NCI-H524 treated with DMSO at 0.1 percent for 48 hours (cell line): ENCODE measurements at regions not wholly inside any gene's neighbourhood (a gene's known extent, or its start where the extent isn't known, plus 50 kb on each side); places are given as distances from the start of the nearest gene placed in this dataset.

ENCODE experiments used
- DNase-seq: peaks from one replicate; lab custom pipeline; 2025; lab: John Stamatoyannopoulos, UW

DNA sequence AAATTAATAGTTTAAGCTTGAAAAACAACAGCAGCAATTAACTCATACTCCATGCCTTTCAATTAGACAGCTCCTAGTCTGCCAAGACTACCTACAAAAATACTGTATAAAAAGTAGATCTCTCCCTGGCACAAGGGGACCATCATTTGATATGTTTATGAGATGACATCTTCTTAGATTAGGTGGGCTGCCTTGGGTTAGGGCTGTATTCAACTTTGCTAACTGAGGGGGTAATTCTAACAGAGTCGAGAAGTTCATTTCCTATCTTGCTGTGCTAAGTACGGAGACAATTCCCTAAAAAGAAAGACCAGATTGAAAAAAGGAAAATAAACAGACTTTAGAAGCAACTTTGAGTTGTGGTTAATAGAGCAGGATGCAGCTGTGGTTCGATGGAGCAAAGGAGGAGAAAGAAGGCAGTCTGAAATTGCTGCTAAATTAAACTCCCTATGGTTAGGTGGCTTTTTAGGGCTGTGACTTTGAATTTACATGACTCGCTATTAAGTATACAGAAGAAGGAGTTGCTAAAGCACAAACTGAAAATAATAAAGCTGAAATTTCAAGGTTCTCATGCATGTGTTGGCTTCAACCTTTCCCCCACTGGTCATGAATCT lies 75.4 kb downstream of the CDC7 start:
- no peak for DNase-seq

DNA sequence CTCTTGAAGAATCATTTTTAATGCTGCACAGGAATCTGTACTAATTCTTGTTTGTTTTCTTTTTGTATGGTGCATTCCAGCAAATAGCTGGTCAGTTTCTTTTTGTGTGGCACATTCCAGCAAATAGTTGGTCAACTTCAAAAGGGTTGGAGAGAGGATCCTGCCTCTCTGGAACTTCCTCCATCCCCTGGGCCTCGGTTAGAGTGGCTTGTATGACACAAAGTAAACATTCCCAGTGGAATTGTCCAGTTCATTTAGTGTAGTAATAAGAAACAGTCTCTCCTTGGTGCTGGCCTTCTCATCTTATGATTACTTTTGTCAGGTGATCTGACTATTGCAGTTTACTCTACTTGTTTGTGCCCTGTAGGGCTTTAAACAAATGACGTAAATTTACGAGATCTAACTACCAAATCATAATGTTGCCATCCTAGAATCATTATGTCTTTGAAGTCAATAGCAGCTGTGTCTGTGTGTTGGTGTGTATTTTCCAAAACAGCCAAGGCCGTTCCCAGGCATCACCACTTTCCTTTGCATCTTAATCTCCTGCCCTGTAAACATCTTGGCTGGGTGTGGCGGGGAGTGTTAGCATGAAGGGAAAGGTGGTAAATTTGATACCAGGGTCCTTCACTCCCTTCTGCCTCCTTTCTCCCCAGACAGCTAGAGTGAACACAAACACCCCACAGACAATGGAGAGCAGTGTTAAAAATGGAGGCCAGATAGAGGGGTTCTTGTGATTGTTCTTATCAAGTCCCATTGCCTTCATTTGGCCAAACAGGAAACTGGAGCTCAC lies 77.9 kb downstream of the CDC7 start:
- DNase-seq: no peak

DNA sequence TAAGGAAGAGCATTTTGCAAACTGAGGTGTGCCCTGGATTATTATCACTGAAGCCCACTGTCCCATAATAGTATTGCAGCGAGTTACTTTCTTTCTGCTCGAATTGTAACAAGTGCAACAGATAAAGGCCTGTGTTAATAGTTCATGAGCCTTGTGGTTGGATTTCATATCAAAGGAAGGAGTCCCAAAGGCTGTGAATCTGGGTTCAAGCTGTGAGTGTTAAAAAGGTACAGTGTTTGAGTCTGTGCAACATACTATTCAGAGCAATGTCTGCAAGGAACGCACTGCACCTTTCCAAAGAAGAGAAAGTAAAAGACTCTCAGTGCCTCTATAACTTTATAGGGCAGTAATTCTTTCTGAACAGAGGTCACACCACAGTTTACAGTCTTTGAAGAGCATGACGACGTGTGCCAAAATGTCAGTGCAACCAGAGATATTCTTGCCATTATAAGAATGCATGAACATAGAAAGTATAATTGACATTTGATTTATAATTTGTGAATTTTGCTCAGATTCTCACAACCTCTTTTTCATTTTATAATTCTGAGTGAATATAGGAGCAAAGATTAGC lies 79.1 kb downstream of the CDC7 start:
- DNase-seq: no peak

DNA sequence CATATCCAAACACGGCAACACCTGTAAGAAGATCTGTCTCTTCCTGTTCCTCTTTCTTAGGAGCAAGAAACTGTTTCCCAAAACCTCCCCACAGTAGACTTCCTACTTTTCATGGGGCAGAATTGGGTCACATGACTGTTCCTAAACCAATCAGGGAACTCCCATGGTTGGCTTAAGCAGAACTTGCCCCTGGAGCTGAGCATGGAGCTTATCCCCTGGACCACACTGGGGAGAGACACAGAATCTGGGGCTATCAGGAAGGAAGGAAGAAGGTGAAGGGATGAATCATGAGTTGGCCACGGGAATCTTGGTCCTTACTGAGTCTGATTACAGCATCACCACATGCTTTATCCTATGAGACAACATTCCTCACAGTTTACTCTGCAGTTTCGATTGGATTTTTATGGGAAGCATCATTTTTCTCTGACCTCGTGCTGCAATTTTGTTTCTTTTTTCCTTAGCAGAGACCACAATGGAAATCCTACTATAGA lies 81.8 kb downstream of the CDC7 start:
- no peak for DNase-seq

DNA sequence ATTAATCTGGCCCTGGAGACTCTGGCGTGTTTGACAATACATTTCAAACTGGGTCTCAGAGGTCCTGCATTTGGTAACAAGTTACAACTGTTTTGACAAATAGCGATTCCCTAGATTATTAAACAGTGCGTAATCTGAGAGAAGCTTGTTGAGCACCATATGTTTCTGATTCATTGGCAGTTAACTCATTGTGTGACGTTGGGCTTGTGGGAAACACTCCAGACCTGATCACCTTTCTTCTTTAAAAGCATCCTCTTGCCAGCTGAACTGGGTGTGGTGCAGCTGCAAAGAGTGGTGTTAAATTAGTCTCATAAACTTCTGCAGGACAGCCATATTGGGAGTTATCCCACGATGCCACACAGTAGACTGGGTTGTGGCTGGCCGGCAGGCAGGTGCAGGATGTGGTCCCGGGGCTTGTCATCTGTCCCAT lies 82.7 kb downstream of the CDC7 start:
- DNase-seq: peak; percentile 91

DNA sequence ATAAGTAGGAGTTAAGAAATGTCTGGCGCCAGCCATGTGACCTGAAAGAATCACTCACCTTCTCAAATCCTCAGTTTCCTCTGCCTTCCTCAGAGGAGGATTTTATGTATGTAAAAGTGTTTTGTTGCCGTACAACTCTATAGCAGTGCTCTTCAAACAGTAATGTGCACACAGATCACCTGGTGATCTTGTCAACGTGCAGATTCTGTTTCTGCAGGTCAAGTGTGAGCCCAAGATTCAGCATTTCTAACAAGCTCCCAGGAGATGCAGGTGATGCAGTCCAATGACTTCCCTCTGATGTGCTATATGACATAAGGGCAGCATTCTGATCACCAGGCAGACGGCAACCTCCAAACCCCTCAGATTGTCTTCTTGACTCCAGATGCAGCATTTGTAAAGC lies 83.7 kb downstream of the CDC7 start:
- DNase-seq: no peak

DNA sequence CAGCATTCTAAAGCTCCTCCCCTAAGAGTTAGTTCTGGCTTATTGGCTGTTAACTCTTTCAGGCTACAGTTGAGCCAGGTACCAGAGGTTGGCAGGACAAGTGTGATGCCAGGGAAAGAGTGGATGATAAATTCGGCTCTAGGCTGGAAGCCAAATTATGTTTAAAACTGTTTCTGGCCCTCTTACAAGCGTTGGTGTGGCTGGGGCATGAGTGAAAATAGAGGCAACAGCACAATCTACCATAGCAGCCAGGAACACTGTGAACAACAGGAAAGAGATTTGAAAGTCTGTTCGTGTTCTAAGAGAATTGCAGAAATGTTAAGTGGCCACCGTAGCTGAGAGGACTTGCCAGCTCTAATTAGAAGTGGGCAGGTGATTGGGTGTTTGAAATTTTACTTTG lies 84.2 kb downstream of the CDC7 start:
- no peak for DNase-seq

DNA sequence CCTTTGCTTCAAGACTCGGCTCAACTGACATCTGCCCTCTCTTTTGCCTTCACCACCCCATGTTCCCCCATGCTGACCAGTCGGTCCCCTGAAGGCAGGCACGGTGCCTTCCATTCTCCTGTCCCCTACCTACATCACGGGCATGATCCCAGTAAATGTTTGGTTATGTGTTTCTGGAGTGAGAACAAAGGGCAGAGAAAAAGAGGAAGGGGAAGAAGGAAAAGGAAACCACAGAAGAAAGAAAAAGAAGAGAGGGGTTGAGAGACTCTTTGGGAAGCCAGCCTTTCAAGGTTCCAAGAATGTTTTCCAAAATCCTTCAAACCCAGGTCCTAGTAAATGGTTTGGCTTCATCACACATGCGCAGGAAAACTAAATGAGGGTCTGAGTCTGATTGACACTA lies 84.9 kb downstream of the CDC7 start:
- no peak for DNase-seq

DNA sequence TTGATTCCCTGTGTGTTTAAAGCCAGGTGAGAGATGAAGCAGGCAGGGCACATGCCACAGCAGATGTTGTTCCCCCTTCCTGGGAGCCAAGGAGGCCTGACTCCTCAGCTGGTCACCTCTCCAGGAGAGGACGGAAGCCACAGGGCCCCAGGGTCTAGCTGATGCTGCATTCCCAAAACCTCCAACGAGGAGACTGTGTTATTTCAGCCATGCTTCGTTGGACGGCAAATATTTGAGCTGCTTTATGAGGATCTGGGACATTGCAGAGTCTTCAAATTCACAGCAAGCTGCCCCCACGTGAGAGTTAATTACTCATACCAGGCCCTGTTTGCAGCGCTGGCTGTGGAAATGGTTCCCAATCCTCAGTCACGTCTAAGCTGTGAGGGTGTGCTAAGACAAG lies 85.3 kb downstream of the CDC7 start:
- no peak for DNase-seq

DNA sequence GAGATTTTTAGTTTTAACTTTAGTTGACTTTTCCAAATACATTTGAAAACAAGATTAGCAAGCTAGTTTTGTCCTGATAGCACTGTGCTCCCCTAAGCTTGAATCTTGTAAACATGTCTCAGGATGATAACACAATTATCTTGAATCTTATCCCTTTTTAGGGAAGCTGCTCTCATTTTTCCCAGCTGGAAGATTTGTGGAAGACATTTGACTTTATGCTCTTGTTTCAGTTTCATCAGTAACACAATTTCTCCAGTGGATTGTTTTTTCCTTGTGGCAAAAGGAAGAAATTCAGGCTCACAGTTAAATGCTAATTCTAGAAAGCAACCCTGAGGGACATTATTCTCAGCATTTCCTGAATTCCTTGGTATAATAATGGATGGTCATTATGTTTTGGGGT lies 88.8 kb downstream of the CDC7 start:
- no peak for DNase-seq

DNA sequence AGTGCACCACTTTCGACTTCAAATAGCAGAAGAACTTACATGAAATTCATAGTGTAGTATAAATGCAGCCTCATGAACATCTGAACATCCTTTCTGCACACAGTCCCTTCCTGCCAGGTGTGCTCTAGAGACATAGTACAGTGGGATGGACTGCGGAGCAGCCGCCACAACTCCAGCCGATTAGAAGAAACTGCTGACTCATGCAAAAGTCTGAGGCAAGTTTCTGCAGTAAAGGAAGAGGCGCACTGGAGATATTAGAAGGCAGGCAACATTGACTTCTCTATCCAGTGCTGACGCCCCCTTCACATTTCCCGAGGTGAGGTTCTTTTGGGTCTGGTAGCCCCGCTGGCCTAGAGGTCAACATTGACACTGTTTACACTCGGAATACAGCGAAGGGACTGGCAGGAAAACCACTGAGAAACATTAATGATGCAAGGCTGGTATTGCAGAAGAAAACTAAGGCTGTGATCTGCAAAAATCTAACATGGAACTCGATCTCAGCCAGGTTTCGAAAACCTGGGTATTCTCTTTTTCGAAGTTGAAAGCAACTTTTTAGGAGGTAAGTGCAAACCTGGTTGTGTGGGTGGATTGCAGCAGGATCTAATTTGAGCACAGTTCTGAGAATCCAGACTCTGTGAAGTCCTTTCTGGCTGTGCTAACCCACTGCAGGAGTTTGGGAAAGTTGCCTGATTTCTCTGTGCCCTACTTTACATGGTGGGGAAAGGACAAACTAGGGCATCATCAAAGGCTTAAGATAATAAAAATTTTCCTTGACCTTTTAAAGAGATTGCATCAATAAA lies 90.7 kb downstream of the CDC7 start:
- DNase-seq: no peak

DNA sequence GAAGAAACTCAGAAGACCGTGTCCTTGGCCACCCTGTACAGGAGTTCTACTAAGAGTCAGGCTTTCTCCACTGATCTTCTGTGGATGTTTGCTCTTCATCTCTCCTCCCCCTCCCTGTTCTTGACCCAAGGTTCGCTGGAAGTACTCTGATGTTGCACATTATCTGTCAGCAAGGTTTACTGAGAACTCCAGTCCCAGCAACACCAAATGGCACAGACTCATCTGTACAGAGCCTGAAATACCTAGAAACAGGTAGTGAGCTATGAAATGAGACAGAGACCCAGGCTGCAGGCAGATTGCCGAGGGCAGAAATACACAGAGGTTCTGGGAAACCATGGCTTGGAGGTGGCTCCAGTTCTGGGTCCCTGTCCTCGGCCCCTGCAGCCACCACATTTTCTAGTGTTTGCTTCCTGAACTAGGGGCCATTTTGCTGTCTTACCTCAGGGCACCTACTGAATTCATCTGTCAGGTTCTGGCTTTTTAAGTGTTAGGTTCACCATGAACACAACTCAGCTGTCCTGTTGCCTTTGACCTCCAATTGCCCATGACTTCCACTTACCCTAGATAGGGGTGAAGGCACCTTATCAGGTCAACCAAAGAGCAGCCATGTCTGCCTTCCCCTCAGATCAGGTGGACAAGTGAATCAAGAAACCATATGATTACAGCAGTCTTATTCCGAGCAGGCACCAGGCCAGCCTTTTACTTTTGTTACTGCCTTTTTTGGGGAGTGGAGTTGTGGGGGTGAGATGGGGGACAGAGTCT lies 92.2 kb downstream of the CDC7 start:
- DNase-seq: no peak

DNA sequence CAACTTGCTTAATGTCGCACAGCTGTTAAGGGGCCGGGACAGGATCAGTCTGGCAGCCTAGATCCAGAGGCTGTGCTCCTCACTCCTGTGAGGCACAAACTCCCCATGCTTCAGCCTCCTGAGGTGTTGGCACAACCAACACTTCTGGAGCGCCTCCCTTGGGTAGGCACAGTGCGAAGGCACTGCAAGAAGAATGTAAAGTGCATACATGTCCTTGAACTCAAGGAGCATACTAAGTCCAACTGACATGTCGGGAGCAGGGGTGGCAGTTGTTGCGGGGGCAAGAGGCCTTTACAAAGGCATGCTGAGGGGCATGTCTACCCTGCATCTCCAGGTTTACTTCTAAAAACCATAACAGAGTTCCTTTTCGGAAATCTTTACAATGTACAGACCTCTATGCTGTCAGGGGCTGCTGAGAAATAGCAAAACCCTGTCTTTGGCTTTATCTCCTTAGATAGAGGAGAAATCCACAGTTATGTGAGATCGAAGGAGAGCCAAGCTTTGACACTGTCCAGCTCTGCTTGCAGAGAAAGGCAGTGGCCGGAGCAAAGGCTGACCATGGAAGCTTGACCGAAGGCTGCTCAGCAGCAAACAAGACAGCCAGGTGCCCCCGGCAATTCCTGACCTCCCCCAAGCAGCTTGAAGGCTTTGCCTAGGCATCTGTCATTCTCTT lies 93.9 kb downstream of the CDC7 start:
- DNase-seq: no peak

DNA sequence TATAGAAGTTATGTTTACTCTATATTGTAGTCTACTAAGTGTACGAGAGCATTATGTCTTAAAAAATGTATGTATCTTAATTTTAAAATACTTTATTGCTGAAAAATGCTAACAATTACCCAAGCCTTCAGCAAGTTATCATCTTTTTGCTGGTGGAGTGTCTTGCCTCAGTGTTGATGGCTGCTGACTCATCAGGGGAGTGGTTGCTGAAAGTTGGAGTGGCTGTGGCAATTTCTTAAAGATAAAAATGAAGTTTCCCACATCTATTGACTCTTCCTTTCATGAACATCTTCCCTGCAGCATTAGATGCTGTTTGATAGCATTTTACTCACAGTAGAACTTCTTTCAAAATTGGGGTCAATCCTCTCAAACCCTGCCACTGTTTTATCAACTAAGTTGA lies 95.8 kb downstream of the CDC7 start:
- DNase-seq: no peak

DNA sequence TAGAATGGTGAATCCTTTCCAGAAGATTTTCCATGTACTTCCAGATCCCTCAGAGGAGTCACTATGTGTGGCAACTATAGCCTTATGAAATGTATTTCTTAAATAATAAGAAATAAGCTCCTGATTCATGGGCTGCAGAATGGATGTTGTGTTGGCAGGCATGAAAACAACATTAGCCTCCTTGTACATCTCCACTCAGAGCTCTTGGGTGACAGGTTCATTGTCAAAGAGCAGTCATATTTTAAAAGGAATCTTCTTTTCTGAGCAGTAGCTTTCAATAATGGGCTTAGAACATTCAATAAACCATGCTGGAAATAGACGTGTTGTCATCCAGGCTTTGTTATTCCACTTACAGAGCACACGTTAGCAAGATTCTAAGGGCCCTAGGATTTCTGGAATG lies 96.6 kb downstream of the CDC7 start:
- no peak for DNase-seq

DNA sequence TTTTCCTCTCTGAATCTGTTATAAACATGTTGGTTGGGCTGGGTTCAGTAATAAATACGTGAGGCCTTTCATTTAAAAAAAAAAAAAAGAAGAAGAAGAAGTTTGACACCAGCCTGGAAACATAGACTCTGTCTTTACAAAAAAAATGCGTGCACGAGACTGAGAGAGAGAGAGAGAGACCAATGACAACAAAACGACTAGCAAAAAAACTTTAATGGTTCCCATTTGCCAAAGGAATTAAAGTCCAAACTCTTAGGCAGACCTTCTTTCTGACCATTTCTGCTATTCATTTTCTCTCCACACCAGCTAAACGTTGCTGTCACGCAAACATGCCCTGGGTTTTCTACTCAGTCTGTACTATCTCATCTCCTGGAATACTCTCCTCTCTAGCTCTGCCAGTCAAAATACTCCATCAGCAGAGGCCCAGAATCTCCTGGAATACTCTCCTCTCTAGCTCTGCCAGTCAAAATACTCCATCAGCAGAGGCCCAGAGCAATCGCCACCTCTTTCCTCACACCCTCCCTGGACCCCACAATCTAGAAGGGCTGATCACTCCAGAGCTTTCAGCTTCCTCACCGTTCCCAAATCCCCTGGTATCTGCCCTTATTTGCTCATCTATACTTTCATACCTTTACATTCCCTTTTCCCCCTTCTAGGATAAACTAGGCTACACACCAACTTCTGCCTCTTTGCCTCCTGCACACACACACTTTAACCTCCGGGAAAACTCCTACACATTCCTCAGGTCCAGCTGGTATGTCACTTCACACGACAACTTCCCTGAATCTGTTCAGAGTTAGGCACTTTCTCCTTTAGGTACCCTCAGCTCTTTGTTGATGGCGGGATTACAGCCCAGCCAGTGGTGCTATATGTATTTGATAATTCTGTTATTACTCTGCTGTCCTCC lies 100.0 kb downstream of the CDC7 start:
- no peak for DNase-seq

DNA sequence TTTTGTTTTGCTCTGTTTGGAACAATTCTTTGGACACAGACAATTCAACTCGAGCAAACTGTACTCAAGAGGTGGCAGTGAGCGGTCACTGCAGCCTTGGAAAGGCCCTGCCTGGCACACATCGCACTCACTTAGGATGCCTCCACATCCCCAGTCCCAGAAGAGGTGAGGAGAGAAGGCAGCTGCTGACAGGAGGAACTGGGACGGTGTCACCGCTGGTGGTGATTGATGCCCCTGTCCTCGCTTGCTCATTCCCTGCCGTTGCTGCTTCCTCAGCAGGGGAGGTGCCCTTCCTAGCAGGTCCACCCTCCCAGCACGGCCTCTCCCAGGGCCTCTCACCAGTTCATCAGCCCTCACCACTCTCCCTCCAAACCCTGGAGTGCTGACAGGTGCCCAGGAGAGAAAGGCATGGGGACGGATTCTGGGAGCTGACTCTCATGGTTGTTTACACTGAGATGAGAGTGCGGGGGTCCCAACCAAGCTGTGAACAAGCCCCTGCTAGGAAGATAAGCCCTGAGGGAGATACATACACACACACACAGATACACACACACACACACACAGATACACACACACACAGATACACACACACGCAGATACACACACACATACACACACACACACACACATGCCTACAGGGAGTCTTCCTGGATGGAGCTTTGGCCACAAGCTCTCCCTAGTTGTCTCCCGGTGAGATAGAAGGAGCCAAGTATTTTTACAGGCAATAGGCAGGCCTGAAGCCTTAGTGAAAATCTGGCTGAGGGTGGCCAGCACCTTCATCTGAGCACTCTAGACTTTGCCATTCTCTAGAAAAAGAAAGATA lies 101.1 kb downstream of the CDC7 start:
- DNase-seq: no peak

DNA sequence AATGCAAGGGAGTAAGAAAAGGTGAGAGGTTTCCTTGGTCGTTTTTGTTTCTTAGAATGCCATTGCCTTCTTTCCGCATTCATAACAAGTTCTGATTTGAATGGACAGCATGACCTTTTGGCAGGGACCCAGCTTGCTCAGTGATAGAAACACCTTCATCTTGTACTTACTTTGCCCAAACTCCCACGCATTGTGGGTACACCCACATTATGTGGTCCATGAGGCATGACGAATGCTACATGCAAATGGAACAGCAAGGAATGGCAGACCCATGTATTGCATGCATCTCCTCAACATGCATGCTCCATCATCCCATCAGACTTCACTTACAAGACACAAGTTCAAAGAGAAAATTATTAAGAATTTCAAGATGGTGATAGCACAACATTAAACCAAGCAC lies 102.8 kb downstream of the CDC7 start:
- DNase-seq: no peak

DNA sequence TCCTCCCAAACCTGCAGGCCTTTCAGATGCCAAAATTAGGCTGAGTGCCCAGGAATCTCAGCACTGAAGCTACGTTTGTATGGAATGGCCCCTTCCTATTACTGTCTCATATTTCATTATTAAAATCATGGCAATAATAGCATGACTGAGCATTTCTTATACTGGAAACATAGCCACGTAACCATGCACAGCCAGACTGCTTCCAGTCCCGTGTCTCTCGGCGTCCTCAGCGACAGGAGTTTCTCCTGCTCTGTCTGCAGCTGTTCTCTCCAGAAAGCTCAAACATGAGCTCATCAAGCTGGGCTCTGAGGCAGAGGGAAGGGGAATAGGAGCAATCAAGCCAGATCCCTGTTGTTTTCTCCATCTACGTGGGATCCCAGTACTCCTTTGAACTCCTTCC lies 104.0 kb downstream of the CDC7 start:
- DNase-seq: no peak
